Breast epithelium (tissue), 4 donors: ENCODE measurements at regions not wholly inside any gene's neighbourhood (a gene's known extent, or its start where the extent isn't known, plus 50 kb on each side); places are given as distances from the start of the nearest gene placed in this dataset.

Source experiments
- DNase-seq, 2 donors: peaks; one replicate each; pipeline ENCODE4 v3.0.0-alpha.2; 2019; ENCODE audit warnings: low spot score in 2 of 2
- H3K27ac ChIP-seq, 2 donors: fragments of 200-600 bp; sonication (generic) in 1 of 2; one replicate each; pipeline ENCODE4 v1.5.1; 2016 to 2019; ENCODE audit warnings: mild to moderate bottlenecking in 1 of 2
- H3K27me3 ChIP-seq, 2 donors: fragments of 200-600 bp; sonication (generic) in 1 of 2; one replicate each; pipeline versions ENCODE4 v1.5.1 to v1.6.0; 2017 to 2019; ENCODE audit warnings: control low read depth in 1 of 2, mild to moderate bottlenecking in 1 of 2
- H3K36me3 ChIP-seq: fragments of 200-600 bp; one replicate; pipeline ENCODE4 v1.5.1; 2019
- H3K4me1 ChIP-seq, 2 donors: fragments of 200-600 bp; sonication (generic); one replicate each; pipeline ENCODE4 v1.5.1; 2016 to 2019; ENCODE audit warnings: control low read depth in 1 of 2
- H3K4me3 ChIP-seq, 3 donors: fragments of 200-600 bp; sonication (generic); 1 replicate in 2 of 3; 2 replicates in 1 of 3; pipeline ENCODE4 v1.5.1; 2016 to 2019; ENCODE audit warnings: mild to moderate bottlenecking in 3 of 3, moderate library complexity in 2 of 3
- H3K9me3 ChIP-seq, 2 donors: fragments of 200-600 bp; sonication (generic) in 1 of 2; one replicate each; pipeline ENCODE4 v1.5.1; 2016 to 2019; ENCODE audit warnings: control low read depth in 1 of 2
- CTCF ChIP-seq, 3 donors: fragments of 450-650 bp; IDR thresholded peaks; one replicate each; pipeline ENCODE4 v1.5.1; 2016 to 2017; ENCODE audit warnings: antibody characterized with exemption in 3 of 3, mild to moderate bottlenecking in 3 of 3, moderate library complexity in 3 of 3
- POLR2A ChIP-seq: fragments of 450-650 bp; IDR thresholded peaks from one replicate; pipeline ENCODE4 v1.6.1; 2016; ENCODE audit warnings: antibody characterized with exemption, mild to moderate bottlenecking, moderate library complexity
- POLR2AphosphoS5 ChIP-seq, 3 donors: sonication (generic); formaldehyde crosslinking; IDR thresholded peaks; one replicate each; pipeline ENCODE4 v1.6.1; 2017; ENCODE audit warnings: antibody characterized with exemption in 3 of 3
- intact Hi-C: fragments of 100-400 bp; cut with DNase I; formaldehyde crosslinking; loops from one replicate; pipeline ENCODE4 v1.15.1; 2023; ENCODE audit warnings: low total_unique reads

GRCh38 chr2:19690429-19690828 lies 211.4 kb downstream of the TTC32 start:
- no peaks in the 10 kb centered on the region for H3K36me3 ChIP-seq
- H3K27me3 ChIP-seq: no peaks in the 10 kb centered on the region
- no peak overlapping the region for H3K27ac ChIP-seq
- no peak for DNase-seq
- no peak for TF ChIP-seq POLR2A
- no peaks in the 10 kb centered on the region for H3K4me1 ChIP-seq
- intact Hi-C loops: no loop called here
- H3K9me3 ChIP-seq: no peaks in the 10 kb centered on the region
- H3K4me3 ChIP-seq: no peak overlapping the region

GRCh38 chr2:19689646-19690168 lies 212.1 kb downstream of the TTC32 start:
- Histone ChIP-seq H3K36me3 (no peaks in the 10 kb centered on the region), H3K4me3 (no peak overlapping the region), H3K4me1 (no peaks in the 10 kb centered on the region), H3K27me3 (no peaks in the 10 kb centered on the region), H3K27ac (no peak overlapping the region), H3K9me3 (no peaks in the 10 kb centered on the region)
- intact Hi-C loops: no loop called here
- TF ChIP-seq CTCF (IDR thresholded peaks at IDR 0.05) (no peak), POLR2AphosphoS5 (IDR thresholded peaks at IDR 0.05) (no peak), POLR2A (no peak)
- DNase-seq: no peak

- Histone ChIP-seq H3K27ac (no peak overlapping the region), H3K9me3 (no peaks in the 10 kb centered on the region), H3K27me3 (no peaks in the 10 kb centered on the region), H3K4me3 (no peak overlapping the region), H3K36me3 (no peaks in the 10 kb centered on the region), H3K4me1 (no peaks in the 10 kb centered on the region)
- no peak for TF ChIP-seq CTCF (IDR thresholded peaks at IDR 0.05)
- TF ChIP-seq POLR2A: no peak
- no peak for DNase-seq
- intact Hi-C loops: no loop called here
Measured at GRCh38 chr2:19688059-19688458, 213.7 kb downstream of the TTC32 start.

- TF ChIP-seq POLR2AphosphoS5 (IDR thresholded peaks at IDR 0.05) (no peak), POLR2A (no peak), CTCF (IDR thresholded peaks at IDR 0.05) (no peak)
- intact Hi-C loops: no loop called here
Measured at GRCh38 chr2:19687017-19687659, 214.6 kb downstream of the TTC32 start.

GRCh38 chr2:19686439-19686838 lies 215.3 kb downstream of the TTC32 start:
- no peak overlapping the region for H3K4me3 ChIP-seq
- H3K27me3 ChIP-seq: no peaks in the 10 kb centered on the region
- intact Hi-C loops: no loop called here
- no peaks in the 10 kb centered on the region for H3K9me3 ChIP-seq
- no peaks in the 10 kb centered on the region for H3K36me3 ChIP-seq
- TF ChIP-seq CTCF (IDR thresholded peaks at IDR 0.05): no peak
- TF ChIP-seq POLR2A: no peak
- TF ChIP-seq POLR2AphosphoS5 (IDR thresholded peaks at IDR 0.05): no peak
- H3K4me1 ChIP-seq: no peaks in the 10 kb centered on the region
- no peak overlapping the region for H3K27ac ChIP-seq
- DNase-seq: no peak

More at GRCh38 chr2:19687017-19687659, 214.6 kb downstream of the TTC32 start:
- Histone ChIP-seq H3K36me3 (no peaks in the 10 kb centered on the region), H3K27me3 (no peaks in the 10 kb centered on the region), H3K4me1 (no peaks in the 10 kb centered on the region), H3K27ac (no peak overlapping the region), H3K9me3 (no peaks in the 10 kb centered on the region), H3K4me3 (no peak overlapping the region)
- DNase-seq: no peak
